ENCODE measurements at regions not wholly inside any gene's neighbourhood (a gene's known extent, or its start where the extent isn't known, plus 50 kb on each side); places are given as distances from the start of the nearest gene placed in this dataset.

- TF ChIP-seq CTCF (IDR thresholded peaks at IDR 0.05; ENCODE audit: low read depth, low read length, missing input control): no peak
- no peak for TF ChIP-seq RAD21 (IDR thresholded peaks at IDR 0.05)
- no peak for TF ChIP-seq REST (IDR thresholded peaks at IDR 0.05)
- no peak for TF ChIP-seq YY1 (IDR thresholded peaks at IDR 0.05)
- TF ChIP-seq EGR1 (IDR thresholded peaks at IDR 0.05; ENCODE audit: low read depth in 2 of 2): no peak
- TF ChIP-seq JUND (IDR thresholded peaks at IDR 0.05): no peak
- no peak for TF ChIP-seq MAX (IDR thresholded peaks at IDR 0.05)
- TF ChIP-seq GABPA (IDR thresholded peaks at IDR 0.05 in 1 of 2, conservative IDR thresholded peaks at IDR 0.05 in 1 of 2): no peak
These were observed 456.4 kb upstream of the TEX13C start for GRCh38 chrX:124863303-124863702.
